GM18870 (cell line): ENCODE measurements at regions not wholly inside any gene's neighbourhood (a gene's known extent, or its start where the extent isn't known, plus 50 kb on each side); places are given as distances from the start of the nearest gene placed in this dataset.
"Not testable (repeated sequence)": the region's sequence is repeated elsewhere in the genome, so short reads cannot be mapped to it uniquely, and the experiment has no call there.

ENCODE experiments used
- ATAC-seq: cut with Tn5 transposase; IDR thresholded peaks from one replicate; pipeline ENCODE4 v1.9.1; 2021; ENCODE audit warnings: moderate library complexity; ENCODE audit not compliant: unreplicated experiment

- ATAC-seq, result no peak
Observed at GRCh38 chr6:101013612-101014195, 132.6 kb upstream of the ASCC3 start.

GRCh38 chr6:101015541-101015940, 134.4 kb upstream of the ASCC3 start:
- ATAC-seq, result no peak

GRCh38 chr6:101016163-101016562, 135.0 kb upstream of the ASCC3 start:
- ATAC-seq, result no peak

GRCh38 chr6:101018157-101018556, 137.0 kb upstream of the ASCC3 start:
- no peak for ATAC-seq

- no peak for ATAC-seq
Observed at GRCh38 chr6:101021504-101021903, 140.4 kb upstream of the ASCC3 start.

- ATAC-seq, result no peak
Observed at GRCh38 chr6:101042966-101043365, 161.8 kb upstream of the ASCC3 start.

- no peak for ATAC-seq
Observed at GRCh38 chr6:101058296-101058695, 177.2 kb upstream of the ASCC3 start.

- ATAC-seq, result no peak
Observed at GRCh38 chr6:101066481-101066880, 185.4 kb upstream of the ASCC3 start.

GRCh38 chr6:101069191-101069795, 188.2 kb upstream of the ASCC3 start:
- ATAC-seq, result no peak

GRCh38 chr6:101070044-101070608, 189.0 kb upstream of the ASCC3 start:
- ATAC-seq, result no peak

- no peak for ATAC-seq
Observed at GRCh38 chr6:101077344-101077743, 196.2 kb upstream of the ASCC3 start.

- no peak for ATAC-seq
Observed at GRCh38 chr6:101079696-101080270, 198.7 kb upstream of the ASCC3 start.

- no peak for ATAC-seq
Observed at GRCh38 chr6:101080597-101080996, 199.5 kb upstream of the ASCC3 start.

GRCh38 chr6:101083533-101084175, 202.5 kb upstream of the ASCC3 start:
- no peak for ATAC-seq

- ATAC-seq, result no peak
Observed at GRCh38 chr6:101085327-101085726, 204.2 kb upstream of the ASCC3 start.

GRCh38 chr6:101086473-101086872, 205.3 kb upstream of the ASCC3 start:
- ATAC-seq, result no peak

- ATAC-seq, result no peak
Observed at GRCh38 chr6:101088594-101088993, 207.5 kb upstream of the ASCC3 start.

GRCh38 chr6:101089640-101090039, 208.5 kb upstream of the ASCC3 start:
- no peak for ATAC-seq

- ATAC-seq, result no peak
Observed at GRCh38 chr6:101090281-101090680, 209.2 kb upstream of the ASCC3 start.

GRCh38 chr6:101098605-101099004, 217.5 kb upstream of the ASCC3 start:
- not testable (repeated sequence) for ATAC-seq

- ATAC-seq, result no peak
Observed at GRCh38 chr6:101102702-101103101, 221.6 kb upstream of the ASCC3 start.

- no peak for ATAC-seq
Observed at GRCh38 chr6:101108286-101108685, 227.2 kb upstream of the ASCC3 start.
